Activated CD4-positive, alpha-beta T cell treated with anti-CD3 and anti-CD28 coated beads, Interleukin-2, amount 10 ng/mL, durations not matched to agents 7 days and 5 days (primary cell): ENCODE measurements at regions not wholly inside any gene's neighbourhood (a gene's known extent, or its start where the extent isn't known, plus 50 kb on each side); places are given as distances from the start of the nearest gene placed in this dataset.
"Not testable (repeated sequence)": the region's sequence is repeated elsewhere in the genome, so short reads cannot be mapped to it uniquely, and the experiment has no call there.

ENCODE experiments used
- CTCF ChIA-PET: fragments of 350-600 bp; sonication (Branson Sonifier 250); formaldehyde crosslinking; loops from one replicate; lab custom pipeline; 2021; ENCODE audit warnings: antibody characterized with exemption; lab: Charles Lee
- POLR2A ChIA-PET: fragments of 350-600 bp; sonication (Branson Sonifier 250); formaldehyde crosslinking; loops from one replicate; lab custom pipeline; 2021; ENCODE audit warnings: antibody characterized with exemption; lab: Charles Lee
- DNase-seq: peaks from one replicate; pipeline ENCODE4 v3.0.0-alpha.2; 2020
- H3K27ac Mint-ChIP-seq: one replicate; pipeline ENCODE4 v1.8.0; 2021; ENCODE audit warnings: mild to moderate bottlenecking, moderate library complexity, mixed read lengths
- H3K27me3 Mint-ChIP-seq: one replicate; pipeline ENCODE4 v1.8.0; 2021; ENCODE audit warnings: mixed read lengths
- H3K36me3 Mint-ChIP-seq: one replicate; pipeline ENCODE4 v1.8.0; 2021; ENCODE audit warnings: low read depth, mixed read lengths
- H3K4me1 Mint-ChIP-seq: one replicate; pipeline ENCODE4 v1.8.0; 2021; ENCODE audit warnings: mixed read lengths
- H3K4me3 Mint-ChIP-seq: one replicate; pipeline ENCODE4 v1.8.0; 2021; ENCODE audit warnings: mild to moderate bottlenecking, moderate library complexity, mixed read lengths
- H3K9me3 Mint-ChIP-seq: one replicate; pipeline ENCODE4 v1.8.0; 2021; ENCODE audit warnings: mixed read lengths

DNA sequence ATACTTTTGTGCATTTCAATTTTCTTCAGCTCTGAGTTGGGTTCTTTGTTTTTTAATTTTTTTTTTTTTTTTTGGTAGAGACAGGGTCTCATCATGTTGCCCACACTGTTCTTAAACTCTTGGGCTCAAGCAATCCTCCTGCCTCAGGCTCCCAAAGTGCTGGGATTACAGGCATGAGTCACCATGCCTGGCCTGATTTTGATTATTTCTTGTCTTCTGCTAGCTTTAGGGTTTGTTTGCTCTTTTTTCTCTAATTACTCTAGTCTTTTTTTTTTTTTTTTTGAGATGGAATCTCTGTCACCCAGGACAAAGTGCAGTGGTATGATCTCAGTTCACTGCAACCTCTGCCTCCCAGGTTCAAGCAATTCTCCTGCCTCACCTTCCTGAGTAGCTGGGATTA, 270.7 kb downstream of the MAP2K6 start:
- H3K27me3 Mint-ChIP-seq, POLR2A ChIA-PET, H3K27ac Mint-ChIP-seq, DNase-seq, H3K4me3 Mint-ChIP-seq, H3K9me3 Mint-ChIP-seq, H3K4me1 Mint-ChIP-seq, H3K36me3 Mint-ChIP-seq: not testable (repeated sequence)
- CTCF ChIA-PET, result interaction anchor here (0.6 to 0.9 kb wide), 2 partner anchors 9 to 527 kb away, joined by 3 to 4 read pairs; no protein-coding TSS in a partner anchor

DNA sequence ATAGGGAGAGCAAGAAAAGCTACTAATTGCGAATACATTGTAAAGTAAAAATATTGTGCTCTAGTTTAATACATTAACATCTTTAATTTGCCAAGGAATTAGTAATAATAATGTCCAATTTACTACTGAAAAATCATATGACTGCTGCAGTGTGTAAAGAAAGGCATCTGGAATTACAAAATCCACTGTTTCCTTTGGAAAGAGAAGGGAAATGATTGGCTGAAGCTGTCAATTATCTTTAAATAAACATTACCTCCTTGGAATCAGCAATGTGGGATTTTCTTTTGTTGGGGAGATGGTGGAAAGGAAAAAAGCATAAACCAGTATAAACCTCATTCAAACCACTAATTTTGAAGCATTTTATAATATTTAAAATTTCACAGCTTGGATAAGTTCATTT, 276.0 kb downstream of the MAP2K6 start:
- no peak overlapping the region for H3K4me3 Mint-ChIP-seq
- H3K36me3 Mint-ChIP-seq, result no peaks in the 10 kb centered on the region
- CTCF ChIA-PET, result no interaction called here
- no peak for DNase-seq
- H3K4me1 Mint-ChIP-seq, result no peaks in the 10 kb centered on the region
- peaks cover 2% of the 10 kb centered on the region for H3K27me3 Mint-ChIP-seq
- H3K27ac Mint-ChIP-seq, result no peak overlapping the region
- POLR2A ChIA-PET, result no interaction called here
- peaks cover 3% of the 10 kb centered on the region for H3K9me3 Mint-ChIP-seq

DNA sequence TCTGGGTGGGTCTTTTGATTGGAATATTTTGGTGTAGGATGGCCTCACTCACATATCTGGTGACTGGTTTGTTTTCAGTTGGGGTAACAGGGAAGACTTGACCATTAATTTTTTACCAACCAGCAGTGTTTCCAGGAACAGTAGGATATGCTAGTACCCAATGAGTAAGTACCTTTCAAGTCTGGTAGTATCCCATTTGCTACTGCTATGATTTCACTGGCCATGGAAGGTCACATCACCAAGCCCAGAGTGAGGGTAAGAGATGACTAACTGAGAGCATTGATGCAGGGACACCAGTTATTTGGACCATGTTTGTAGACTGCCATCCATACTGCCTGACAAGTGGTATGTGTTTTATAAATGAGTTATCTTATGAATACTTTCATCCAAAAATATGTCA, 277.7 kb downstream of the MAP2K6 start:
- POLR2A ChIA-PET, result no interaction called here
- H3K4me3 Mint-ChIP-seq, result no peak overlapping the region
- CTCF ChIA-PET, result no interaction called here
- H3K4me1 Mint-ChIP-seq, result no peaks in the 10 kb centered on the region
- H3K9me3 Mint-ChIP-seq, result peaks cover 5% of the 10 kb centered on the region
- H3K36me3 Mint-ChIP-seq, result no peaks in the 10 kb centered on the region
- H3K27me3 Mint-ChIP-seq, result no peaks in the 10 kb centered on the region
- H3K27ac Mint-ChIP-seq, result no peak overlapping the region
- DNase-seq, result no peak

DNA sequence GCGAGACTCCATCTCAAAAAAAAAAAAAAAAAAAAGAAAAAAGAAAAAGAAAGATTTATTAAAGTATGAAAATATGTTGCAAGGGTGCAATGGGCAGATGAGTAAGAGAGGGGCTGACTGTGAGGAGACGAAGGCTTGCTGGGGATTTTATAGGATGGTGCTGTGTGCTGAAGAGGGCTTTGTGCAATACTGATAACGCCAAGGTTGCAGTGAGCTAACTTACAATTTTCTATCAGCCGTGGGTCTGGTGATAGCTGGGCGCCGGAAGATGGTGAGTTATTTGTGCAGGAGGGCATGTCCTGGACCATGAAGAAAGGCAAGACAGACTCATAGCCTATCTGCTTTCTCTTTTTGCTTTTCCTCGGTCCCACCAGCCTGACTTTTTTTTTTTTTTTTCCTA, 281.1 kb downstream of the MAP2K6 start:
- no peak for DNase-seq
- H3K27ac Mint-ChIP-seq, result no peak overlapping the region
- H3K4me3 Mint-ChIP-seq, result no peak overlapping the region
- no peaks in the 10 kb centered on the region for H3K36me3 Mint-ChIP-seq
- CTCF ChIA-PET, result no interaction called here
- H3K9me3 Mint-ChIP-seq, result peaks cover 21% of the 10 kb centered on the region
- no peaks in the 10 kb centered on the region for H3K27me3 Mint-ChIP-seq
- POLR2A ChIA-PET, result no interaction called here
- no peaks in the 10 kb centered on the region for H3K4me1 Mint-ChIP-seq

DNA sequence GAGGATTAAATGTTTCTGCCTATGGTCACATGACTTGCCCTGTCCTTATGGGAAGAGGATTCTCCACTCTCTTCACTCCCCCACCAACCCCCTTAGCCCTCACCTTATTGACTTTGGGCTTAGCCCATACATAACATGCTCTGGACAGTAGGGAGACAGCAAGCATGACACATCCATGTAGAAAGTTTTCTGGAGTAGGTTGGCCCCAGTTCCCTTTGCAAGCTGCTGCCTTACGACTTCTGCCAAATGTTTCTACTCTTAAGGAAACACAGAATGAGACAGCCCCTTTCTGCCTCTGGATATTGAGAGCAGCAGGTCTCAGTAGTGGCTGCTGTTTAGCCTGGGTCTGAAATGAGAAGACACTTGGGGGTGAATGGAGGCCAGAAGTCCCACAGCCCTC, 282.2 kb downstream of the MAP2K6 start:
- CTCF ChIA-PET, result no interaction called here
- POLR2A ChIA-PET, result no interaction called here
- Mint-ChIP-seq H3K4me3 (no peak overlapping the region), H3K27me3 (no peaks in the 10 kb centered on the region), H3K27ac (no peak overlapping the region), H3K36me3 (no peaks in the 10 kb centered on the region), H3K9me3 (peaks cover 21% of the 10 kb centered on the region), H3K4me1 (no peaks in the 10 kb centered on the region)
- DNase-seq, result no peak

DNA sequence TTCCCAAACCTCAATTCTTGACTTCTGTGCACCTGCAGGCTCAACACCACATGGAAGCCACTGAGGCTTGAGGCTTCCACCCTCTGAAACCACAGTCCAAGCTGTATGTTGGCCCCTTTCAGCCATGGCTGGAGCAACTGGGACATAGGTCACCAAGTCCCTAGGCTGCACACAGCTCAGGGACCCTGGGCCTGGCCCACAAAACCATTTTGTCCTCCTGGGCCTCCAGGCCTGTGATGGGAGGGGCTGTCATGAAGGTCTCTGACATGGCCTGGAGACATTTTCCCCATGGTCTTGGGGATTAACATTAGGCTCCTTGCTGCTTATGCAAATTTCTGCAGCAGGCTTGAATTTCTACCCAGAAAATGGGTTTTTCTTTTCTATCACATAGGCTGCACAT, 283.9 kb downstream of the MAP2K6 start:
- CTCF ChIA-PET, H3K4me3 Mint-ChIP-seq, H3K27me3 Mint-ChIP-seq, H3K4me1 Mint-ChIP-seq, DNase-seq, H3K27ac Mint-ChIP-seq, H3K36me3 Mint-ChIP-seq, POLR2A ChIA-PET: not testable (repeated sequence)
- H3K9me3 Mint-ChIP-seq, result peaks cover 21% of the 10 kb centered on the region

DNA sequence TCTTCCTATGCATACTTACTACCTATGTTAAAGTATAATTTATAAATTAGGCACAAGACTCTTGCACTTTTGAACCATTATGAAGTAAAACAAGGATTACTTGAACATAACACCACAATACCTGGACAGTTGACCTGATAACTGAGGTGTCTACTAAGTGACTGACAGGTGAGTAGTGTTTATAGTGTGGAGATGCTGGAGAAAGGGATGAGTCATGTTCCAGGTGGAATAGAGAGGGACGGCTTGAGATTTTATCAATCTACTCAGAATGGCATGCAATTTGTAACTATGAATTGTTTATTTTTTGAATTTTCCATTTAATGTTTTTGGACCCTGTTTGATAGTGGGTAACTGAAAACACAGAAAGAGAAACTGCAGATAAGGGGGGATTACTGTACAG, 287.6 kb downstream of the MAP2K6 start:
- CTCF ChIA-PET, result no interaction called here
- no peak overlapping the region for H3K27ac Mint-ChIP-seq
- no peaks in the 10 kb centered on the region for H3K36me3 Mint-ChIP-seq
- no peaks in the 10 kb centered on the region for H3K27me3 Mint-ChIP-seq
- peaks cover 16% of the 10 kb centered on the region for H3K9me3 Mint-ChIP-seq
- POLR2A ChIA-PET, result no interaction called here
- DNase-seq, result no peak
- H3K4me1 Mint-ChIP-seq, result no peaks in the 10 kb centered on the region
- no peak overlapping the region for H3K4me3 Mint-ChIP-seq

DNA sequence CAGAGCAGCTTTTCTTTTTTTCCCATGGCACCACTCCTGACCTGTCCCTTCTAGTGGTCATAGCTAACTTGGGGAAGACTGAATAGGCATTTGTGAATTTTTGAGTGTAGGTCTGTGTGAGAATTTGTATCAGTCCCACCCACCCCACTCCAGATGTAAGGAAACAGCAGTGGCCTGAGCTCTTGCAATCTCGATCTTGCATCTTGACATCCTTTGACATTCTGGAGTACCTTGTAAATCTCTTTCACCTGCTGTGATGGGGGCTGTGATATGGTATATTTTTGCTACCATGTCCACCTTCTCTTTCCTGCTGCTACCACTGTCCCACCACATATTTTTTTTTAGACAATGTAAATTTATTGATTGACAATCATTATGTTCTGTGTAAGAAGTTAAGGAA, 289.3 kb downstream of the MAP2K6 start:
- Mint-ChIP-seq H3K4me3 (no peak overlapping the region), H3K27me3 (no peaks in the 10 kb centered on the region), H3K9me3 (peaks cover 13% of the 10 kb centered on the region), H3K36me3 (no peaks in the 10 kb centered on the region), H3K27ac (no peak overlapping the region), H3K4me1 (no peaks in the 10 kb centered on the region)
- ChIA-PET CTCF (no interaction called here), POLR2A (no interaction called here)
- no peak for DNase-seq

DNA sequence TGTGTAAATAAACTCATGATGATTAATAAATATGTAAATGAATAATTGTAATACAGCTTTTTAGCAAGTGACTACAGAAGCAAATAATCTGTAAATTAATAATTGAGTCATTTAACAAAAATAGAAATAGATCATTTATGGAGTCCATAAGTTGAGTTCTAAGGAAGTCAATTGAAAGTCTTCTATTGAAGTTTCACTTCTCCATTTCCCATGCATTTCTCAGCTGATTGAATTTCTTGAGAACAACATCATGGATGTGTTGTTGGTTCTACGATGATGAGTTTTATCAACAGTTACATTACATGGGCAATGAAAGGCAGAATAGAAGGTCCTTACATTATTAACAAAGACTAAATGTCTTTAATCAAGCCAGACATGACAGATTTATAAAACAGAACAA, 290.4 kb downstream of the MAP2K6 start:
- POLR2A ChIA-PET, result no interaction called here
- H3K4me3 Mint-ChIP-seq, result no peak overlapping the region
- DNase-seq, result no peak
- CTCF ChIA-PET, result no interaction called here
- peaks cover 4% of the 10 kb centered on the region for H3K9me3 Mint-ChIP-seq
- H3K4me1 Mint-ChIP-seq, result peaks cover 4% of the 10 kb centered on the region
- no peaks in the 10 kb centered on the region for H3K27me3 Mint-ChIP-seq
- H3K27ac Mint-ChIP-seq, result no peak overlapping the region
- no peaks in the 10 kb centered on the region for H3K36me3 Mint-ChIP-seq

DNA sequence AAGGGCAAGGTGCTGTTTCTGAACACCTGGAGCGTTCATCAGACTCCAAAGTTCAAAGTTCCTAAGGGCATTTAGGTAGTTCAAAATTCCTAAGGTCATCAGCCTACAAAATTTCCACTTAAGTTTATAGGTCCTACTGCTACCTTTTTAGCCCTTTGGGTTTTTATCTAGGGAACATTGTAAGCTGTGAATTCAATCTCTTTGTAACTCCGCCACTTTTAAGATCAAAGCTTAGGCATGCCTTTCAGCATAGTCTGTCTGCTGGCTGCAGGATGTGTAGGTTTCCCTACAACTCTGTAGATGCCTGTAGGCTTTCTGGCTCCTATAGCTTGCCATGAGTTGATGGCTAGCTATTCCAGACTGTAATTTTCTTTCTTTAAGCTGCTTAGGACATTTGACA, 291.6 kb downstream of the MAP2K6 start:
- Mint-ChIP-seq H3K4me1 (peaks cover 4% of the 10 kb centered on the region), H3K36me3 (no peaks in the 10 kb centered on the region), H3K27me3 (no peaks in the 10 kb centered on the region), H3K9me3 (no peaks in the 10 kb centered on the region), H3K4me3 (no peak overlapping the region), H3K27ac (no peak overlapping the region)
- no peak for DNase-seq
- POLR2A ChIA-PET, result no interaction called here
- CTCF ChIA-PET, result no interaction called here

DNA sequence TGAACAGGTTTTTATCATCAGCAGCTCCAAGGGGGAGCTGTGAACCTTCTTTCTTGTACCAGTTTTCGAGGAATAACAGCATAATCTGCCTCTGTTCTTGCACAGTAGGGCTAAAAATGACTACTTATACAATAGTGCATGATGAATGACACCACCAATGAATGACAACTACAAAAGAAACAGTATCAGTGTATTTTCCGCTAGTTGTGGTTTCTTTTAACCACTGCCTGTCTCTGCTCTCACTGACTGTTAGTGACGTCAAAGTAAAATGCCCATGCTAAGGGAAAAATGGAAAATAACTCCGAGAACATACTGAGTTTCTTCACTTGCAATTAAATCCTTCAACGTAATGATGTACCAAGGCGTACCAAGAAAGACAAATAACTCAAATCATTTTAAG, 294.9 kb downstream of the MAP2K6 start:
- Mint-ChIP-seq H3K4me1 (peaks cover 4% of the 10 kb centered on the region), H3K27me3 (no peaks in the 10 kb centered on the region), H3K4me3 (no peak overlapping the region), H3K27ac (no peak overlapping the region), H3K9me3 (no peaks in the 10 kb centered on the region), H3K36me3 (no peaks in the 10 kb centered on the region)
- no peak for DNase-seq
- ChIA-PET POLR2A (no interaction called here), CTCF (no interaction called here)

DNA sequence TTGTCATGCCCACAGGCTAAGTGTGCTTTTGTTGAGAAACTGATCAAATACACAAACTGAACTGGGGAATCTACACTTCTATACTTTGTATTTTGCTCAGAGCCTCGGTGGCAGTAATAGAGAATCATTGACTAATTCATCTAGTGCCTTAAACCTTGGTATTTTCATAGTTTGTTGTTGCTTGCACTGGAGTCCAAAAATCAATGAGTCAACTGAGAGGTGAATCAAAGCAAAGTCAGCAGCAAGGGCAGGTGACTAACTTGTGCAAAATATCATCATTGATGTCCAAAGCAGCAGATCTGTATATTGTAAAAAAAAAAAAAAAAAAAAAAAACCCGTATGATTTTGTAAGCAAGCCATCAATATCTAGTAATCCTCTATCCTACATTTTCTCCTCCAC, 296.4 kb downstream of the MAP2K6 start:
- no peaks in the 10 kb centered on the region for H3K36me3 Mint-ChIP-seq
- no peak overlapping the region for H3K27ac Mint-ChIP-seq
- ChIA-PET POLR2A (no interaction called here), CTCF (no interaction called here)
- H3K4me3 Mint-ChIP-seq, result no peak overlapping the region
- no peak for DNase-seq
- peaks cover 4% of the 10 kb centered on the region for H3K4me1 Mint-ChIP-seq
- no peaks in the 10 kb centered on the region for H3K9me3 Mint-ChIP-seq
- no peaks in the 10 kb centered on the region for H3K27me3 Mint-ChIP-seq

DNA sequence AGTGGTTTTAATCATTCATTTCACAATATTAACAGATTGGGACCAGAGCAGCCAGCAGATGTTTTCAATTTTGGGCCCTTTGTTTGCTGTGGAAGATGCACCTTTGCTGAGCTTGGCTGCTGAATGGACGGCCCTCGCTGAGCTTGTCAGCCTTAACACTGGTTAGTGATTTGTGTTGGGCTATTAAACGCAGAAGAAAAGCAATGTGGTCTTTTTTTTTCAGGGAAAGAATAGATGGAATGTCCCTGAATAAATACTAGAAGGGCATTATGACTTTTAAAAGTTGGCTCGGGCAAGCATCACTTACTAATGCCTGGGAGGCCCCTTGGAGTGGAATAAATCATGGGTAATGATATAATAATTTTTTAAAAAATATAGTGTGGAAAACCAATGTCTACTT, 297.0 kb downstream of the MAP2K6 start:
- ChIA-PET POLR2A (no interaction called here), CTCF (no interaction called here)
- Mint-ChIP-seq H3K4me3 (no peak overlapping the region), H3K36me3 (no peaks in the 10 kb centered on the region), H3K27me3 (no peaks in the 10 kb centered on the region), H3K9me3 (no peaks in the 10 kb centered on the region), H3K4me1 (peaks cover 4% of the 10 kb centered on the region), H3K27ac (no peak overlapping the region)
- DNase-seq, result no peak

DNA sequence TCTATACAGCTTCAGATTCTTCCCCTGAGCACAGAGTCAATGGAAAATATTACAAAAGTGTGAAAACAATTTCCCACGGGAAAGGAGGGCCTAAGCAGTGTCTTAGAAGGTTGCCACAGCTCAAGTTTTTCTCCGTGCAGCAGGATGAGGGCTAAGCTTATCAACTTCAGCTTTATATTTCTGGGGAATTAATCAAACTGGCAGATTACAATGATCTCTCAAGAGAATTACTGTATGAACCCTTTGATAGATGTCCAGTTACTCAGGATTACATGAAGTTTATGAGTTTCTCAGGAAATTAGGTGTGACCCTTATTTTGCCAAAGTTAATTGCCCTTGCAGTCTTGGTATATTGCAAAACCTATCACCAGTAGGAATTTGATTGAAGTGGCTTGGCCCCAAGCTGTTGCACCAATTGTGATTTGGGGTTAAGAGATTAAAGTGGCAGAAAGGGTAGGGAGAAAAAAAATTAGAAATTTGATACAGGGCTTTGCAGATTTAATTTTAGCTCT, 298.4 kb downstream of the MAP2K6 start:
- no peaks in the 10 kb centered on the region for H3K36me3 Mint-ChIP-seq
- H3K4me3 Mint-ChIP-seq, result no peak overlapping the region
- ChIA-PET CTCF (no interaction called here), POLR2A (no interaction called here)
- H3K27me3 Mint-ChIP-seq, result no peaks in the 10 kb centered on the region
- peaks cover 4% of the 10 kb centered on the region for H3K4me1 Mint-ChIP-seq
- no peak overlapping the region for H3K27ac Mint-ChIP-seq
- H3K9me3 Mint-ChIP-seq, result no peaks in the 10 kb centered on the region
- DNase-seq, result no peak
